ENCODE measurements at regions not wholly inside any gene's neighbourhood (a gene's known extent, or its start where the extent isn't known, plus 50 kb on each side); places are given as distances from the start of the nearest gene placed in this dataset.

GRCh38 chr1:5651473-5651872 lies 340.8 kb downstream of the NPHP4 start:
- TF ChIP-seq POLR2A (IDR thresholded peaks at IDR 0.05) (no peak), CTCF (IDR thresholded peaks at IDR 0.05) (no peak)

Measured in breast epithelium (tissue), 3 donors.